CD14-positive monocyte (primary cell): ENCODE measurements at regions not wholly inside any gene's neighbourhood (a gene's known extent, or its start where the extent isn't known, plus 50 kb on each side); places are given as distances from the start of the nearest gene placed in this dataset.

Experiments
- DNase-seq, 3 donors: peaks; one replicate each; pipeline ENCODE4 v3.0.0-alpha.2; 2011 to 2022
- H2AFZ ChIP-seq: 2 replicates; pipeline ENCODE4 v1.6.0; 2012; ENCODE audit warnings: mild to moderate bottlenecking, low read depth, low read length, inconsistent platforms; ENCODE audit not compliant: insufficient read depth, poor library complexity, severe bottlenecking
- H3K27ac ChIP-seq, 2 donors: 1 replicate in 1 of 2; 2 replicates in 1 of 2; pipeline ENCODE4 v1.5.1; 2012 to 2013; ENCODE audit warnings: low read length in 2 of 2, control low read depth in 1 of 2, inconsistent platforms in 1 of 2, low read depth in 1 of 2, mild to moderate bottlenecking in 1 of 2
- H3K27me3 ChIP-seq, 2 donors: one replicate each; pipeline versions ENCODE4 v1.6.0 to v1.6.1; 2011 to 2013; ENCODE audit warnings: low read length in 2 of 2; ENCODE audit not compliant: control insufficient read depth in 2 of 2, insufficient read depth in 2 of 2
- H3K36me3 ChIP-seq, 2 donors: replicated peaks in 1 of 2; 1 replicate in 1 of 2; 2 replicates in 1 of 2; pipeline versions ENCODE4 v1.5.1 to v1.6.1; 2012 to 2013; ENCODE audit warnings: low read length in 2 of 2, control low read depth in 1 of 2, inconsistent platforms in 1 of 2, mild to moderate bottlenecking in 1 of 2; ENCODE audit not compliant: insufficient read depth in 2 of 2, control insufficient read depth in 1 of 2
- H3K4me1 ChIP-seq, 2 donors: 1 replicate in 1 of 2; 2 replicates in 1 of 2; pipeline versions ENCODE4 v1.5.1 to v1.6.1; 2012 to 2013; ENCODE audit warnings: low read length in 2 of 2, control low read depth in 1 of 2, inconsistent platforms in 1 of 2, mild to moderate bottlenecking in 1 of 2, moderate library complexity in 1 of 2; ENCODE audit not compliant: insufficient read depth in 2 of 2, control insufficient read depth in 1 of 2
- H3K4me2 ChIP-seq: replicated peaks from 2 replicates; pipeline ENCODE3; 2012; ENCODE audit warnings: low read length, moderate library complexity, mild to moderate bottlenecking; ENCODE audit not compliant: poor library complexity, severe bottlenecking; ENCODE audit errors: extremely low read depth
- H3K4me3 ChIP-seq, 3 experiments: fragments of 200-600 bp in 1 of 3; sonication (generic) in 1 of 3; replicated peaks in 1 of 3; 1 replicate in 2 of 3; 2 replicates in 1 of 3; pipeline ENCODE4 v1.5.1; 2011 to 2013; ENCODE audit warnings: low read length in 3 of 3, mild to moderate bottlenecking in 3 of 3, control low read depth in 2 of 3, low read depth in 2 of 3, inconsistent platforms in 1 of 3, moderate library complexity in 1 of 3
- H3K79me2 ChIP-seq: 2 replicates; pipeline ENCODE4 v1.6.0; 2012; ENCODE audit warnings: mild to moderate bottlenecking, control low read depth, inconsistent platforms, low read length, moderate library complexity; ENCODE audit not compliant: insufficient read depth
- H3K9ac ChIP-seq: 2 replicates; pipeline ENCODE4 v1.6.0; 2017; ENCODE audit warnings: low read length, mild to moderate bottlenecking; ENCODE audit not compliant: insufficient read depth, poor library complexity, severe bottlenecking
- H3K9me3 ChIP-seq, 2 donors: replicated peaks in 1 of 2; 1 replicate in 1 of 2; 2 replicates in 1 of 2; pipeline versions ENCODE4 v1.5.1 to v1.6.1; 2012 to 2013; ENCODE audit warnings: low read length in 2 of 2, control low read depth in 1 of 2; ENCODE audit not compliant: control insufficient read depth in 1 of 2, insufficient read depth in 1 of 2
- H4K20me1 ChIP-seq: 2 replicates; pipeline ENCODE4 v1.6.0; 2012; ENCODE audit warnings: mild to moderate bottlenecking, low read length, control low read depth, moderate library complexity; ENCODE audit not compliant: insufficient read depth
- H3K27ac Mint-ChIP-seq, 7 donors: one replicate each; pipeline ENCODE4 v1.8.0; 2020; ENCODE audit warnings: mild to moderate bottlenecking in 7 of 7, mixed read lengths in 7 of 7, moderate library complexity in 6 of 7, inconsistent platforms in 2 of 7
- H3K27me3 Mint-ChIP-seq, 3 donors: one replicate each; pipeline ENCODE4 v1.8.0; 2021 to 2022; ENCODE audit warnings: low read depth in 3 of 3, mild to moderate bottlenecking in 3 of 3, mixed read lengths in 3 of 3, moderate library complexity in 3 of 3, inconsistent platforms in 1 of 3
- H3K36me3 Mint-ChIP-seq, 2 donors: one replicate each; pipeline ENCODE4 v1.8.0; 2020; ENCODE audit warnings: mixed read lengths in 2 of 2, inconsistent platforms in 1 of 2, mild to moderate bottlenecking in 1 of 2
- H3K4me1 Mint-ChIP-seq: one replicate; pipeline ENCODE4 v1.8.0; 2020; ENCODE audit warnings: mild to moderate bottlenecking, mixed read lengths
- H3K4me3 Mint-ChIP-seq, 2 donors: one replicate each; pipeline ENCODE4 v1.8.0; 2020; ENCODE audit warnings: mild to moderate bottlenecking in 2 of 2, mixed read lengths in 2 of 2, moderate library complexity in 1 of 2
- H3K9me3 Mint-ChIP-seq, 7 donors: one replicate each; pipeline ENCODE4 v1.8.0; 2020 to 2022; ENCODE audit warnings: mixed read lengths in 7 of 7, mild to moderate bottlenecking in 6 of 7, moderate library complexity in 6 of 7, inconsistent platforms in 2 of 7
- CTCF ChIP-seq: fragments of 200-600 bp; IDR thresholded peaks from one replicate; pipeline ENCODE4 v1.8.0; 2022; ENCODE audit warnings: antibody characterized with exemption, mild to moderate bottlenecking
- WGBS: methylation state at CpG from one replicate; pipeline ENCODE4 v1.1.5; 2013; ENCODE audit warnings: missing lambda C conversion rate; ENCODE audit not compliant: insufficient coverage; 5-methylcytosine and 5-hydroxymethylcytosine counted together
- intact Hi-C, 2 donors: fragments of 100-400 bp; cut with micrococcal nuclease; formaldehyde crosslinking; loops; one replicate each; pipeline versions ENCODE4 v1.15.0 to v1.15.1; 2023

- H3K4me1 Mint-ChIP-seq: no peaks in the 10 kb centered on the region
- Histone ChIP-seq H3K27me3 (no peaks in the 10 kb centered on the region), H3K4me3 (no peak overlapping the region), H3K9me3 (peaks cover 64 to 67% of the 10 kb centered on the region in 2 donors), H3K9ac (no peak overlapping the region), H4K20me1 (no peaks in the 10 kb centered on the region), H3K79me2 (no peaks in the 10 kb centered on the region), H3K27ac (no peak overlapping the region), H2AFZ (no peak overlapping the region), H3K36me3 (no peaks in the 10 kb centered on the region), H3K4me2 (no peak overlapping the region), H3K4me1 (no peaks in the 10 kb centered on the region)
- no peak overlapping the region for H3K4me3 Mint-ChIP-seq
- intact Hi-C loops: no loop called here
- 81% methylated on average over 3 of the region's 3 CpGs for WGBS
- H3K27me3 Mint-ChIP-seq: no peaks in the 10 kb centered on the region
- peaks cover 19 to 45% (median 34%) of the 10 kb centered on the region in 7 donors for H3K9me3 Mint-ChIP-seq
- no peak overlapping the region for H3K27ac Mint-ChIP-seq
- H3K36me3 Mint-ChIP-seq: no peaks in the 10 kb centered on the region
- TF ChIP-seq CTCF: no peak
- DNase-seq: no peak
Measured at GRCh38 chr7:68998136-68998535, 600.1 kb upstream of the AUTS2 start.

- no peak overlapping the region for H3K4me3 ChIP-seq
- H3K79me2 ChIP-seq: no peaks in the 10 kb centered on the region
- DNase-seq: no peak
- no peak overlapping the region for H3K4me3 Mint-ChIP-seq
- H3K27ac Mint-ChIP-seq: no peak overlapping the region
- no peaks in the 10 kb centered on the region for H3K4me1 Mint-ChIP-seq
- H3K27me3 ChIP-seq: no peaks in the 10 kb centered on the region
- H3K36me3 ChIP-seq: no peaks in the 10 kb centered on the region
- H3K4me1 ChIP-seq: no peaks in the 10 kb centered on the region
- H3K9me3 ChIP-seq: peaks cover 58 to 61% of the 10 kb centered on the region in 2 donors
- no peak overlapping the region for H3K9ac ChIP-seq
- no peak overlapping the region for H3K27ac ChIP-seq
- H4K20me1 ChIP-seq: no peaks in the 10 kb centered on the region
- H3K9me3 Mint-ChIP-seq: peaks cover 20 to 49% (median 41%) of the 10 kb centered on the region in 7 donors
- no peaks in the 10 kb centered on the region for H3K36me3 Mint-ChIP-seq
- H3K27me3 Mint-ChIP-seq: no peaks in the 10 kb centered on the region
- intact Hi-C loops: no loop called here
- H3K4me2 ChIP-seq: no peak overlapping the region
- H2AFZ ChIP-seq: no peak overlapping the region
- TF ChIP-seq CTCF: no peak
Measured at GRCh38 chr7:69002416-69002815, 595.9 kb upstream of the AUTS2 start.
